Activated naive CD8-positive, alpha-beta T cell treated with anti-CD3 and anti-CD28 coated beads, Interleukin-2, amount 50 U/mL, for 16 hours (primary cell): ENCODE measurements at regions not wholly inside any gene's neighbourhood (a gene's known extent, or its start where the extent isn't known, plus 50 kb on each side); places are given as distances from the start of the nearest gene placed in this dataset.

Experiments
- DNase-seq: peaks from one replicate; pipeline ENCODE4 v3.0.0-alpha.2; 2020; ENCODE audit warnings: low read depth, low spot score

DNA sequence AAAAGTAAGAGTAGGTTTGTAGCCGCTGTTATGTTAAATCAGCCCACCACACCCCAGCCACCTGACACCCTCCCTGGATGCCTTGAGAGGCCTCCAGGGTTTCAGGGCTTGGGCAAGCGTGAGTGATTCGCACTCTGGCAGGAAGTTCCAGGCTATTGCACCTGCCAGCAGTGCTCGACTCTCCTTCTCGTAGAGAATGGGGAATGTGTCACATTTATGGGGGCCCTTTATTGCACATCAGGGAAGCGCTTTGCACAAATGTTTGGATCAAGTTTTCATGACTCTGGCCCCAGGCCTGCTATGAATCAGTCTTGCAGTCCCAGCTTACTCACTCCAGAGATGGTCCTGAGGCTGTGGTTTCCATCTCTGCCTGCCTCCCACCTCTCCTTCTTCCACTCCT is 66.1 kb upstream of the ADRA1B start:
- DNase-seq, result no peak

GRCh38 chr5:159851053-159851452 is 65.2 kb upstream of the ADRA1B start:
- no peak for DNase-seq

DNA sequence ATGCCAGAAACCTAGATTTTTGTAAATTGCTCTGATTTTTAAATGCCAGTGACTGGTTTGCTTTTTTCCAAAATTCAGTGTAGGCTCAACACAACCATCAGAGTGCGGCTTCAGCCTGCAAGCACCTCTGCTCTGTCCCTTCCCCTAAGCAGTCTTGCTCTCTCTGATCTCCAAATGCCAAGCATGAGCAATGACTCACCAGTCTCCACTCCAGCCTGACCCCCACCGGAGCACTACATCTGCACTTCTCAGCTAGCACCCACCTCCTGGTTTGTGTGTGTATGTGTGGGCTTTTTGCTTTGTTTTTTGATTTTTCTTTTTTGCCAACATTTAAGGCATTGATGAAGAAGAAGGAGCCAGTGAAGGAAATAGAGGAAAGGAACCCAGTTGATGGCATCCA is 61.4 kb upstream of the ADRA1B start:
- no peak for DNase-seq

GRCh38 chr5:159855476-159856191 is 60.6 kb upstream of the ADRA1B start:
- no peak for DNase-seq

DNA sequence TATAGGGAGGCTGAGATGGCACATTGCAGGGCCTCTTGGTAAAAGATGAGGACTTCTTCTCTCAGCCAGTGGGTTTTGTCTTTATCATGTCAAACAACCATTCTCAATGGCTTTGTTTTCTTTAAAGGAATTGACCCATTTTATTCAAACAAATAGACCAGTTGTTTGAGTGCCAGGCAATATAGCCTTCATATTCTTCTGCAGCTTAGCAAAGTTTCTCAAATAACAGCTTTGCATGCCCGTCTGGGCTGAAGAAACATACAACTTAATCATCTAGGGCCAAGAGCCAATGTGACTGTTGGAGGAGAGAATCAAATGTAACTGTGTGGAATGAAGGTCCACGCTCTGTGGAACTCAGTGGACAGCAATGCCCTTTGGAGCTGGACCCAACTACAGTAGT is 57.4 kb upstream of the ADRA1B start:
- DNase-seq, result no peak

DNA sequence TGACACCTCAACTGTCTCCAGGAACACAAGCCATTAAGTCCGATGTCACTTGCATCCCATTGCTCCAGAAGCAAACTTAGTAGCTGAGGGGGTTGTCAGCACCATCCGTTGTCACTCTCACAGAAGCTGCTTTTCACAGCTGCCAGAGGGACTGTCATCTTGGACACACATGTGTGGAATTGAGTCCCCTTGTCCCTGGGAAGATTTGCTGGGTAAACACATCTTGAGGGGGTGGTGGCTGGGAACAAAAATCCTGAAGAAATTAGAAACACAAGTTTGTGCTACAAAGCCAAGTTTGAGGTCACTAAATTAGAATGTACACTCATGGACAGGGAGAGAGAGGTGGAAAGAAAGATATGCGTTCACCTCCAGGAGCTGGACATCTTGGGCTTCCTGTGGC is 55.2 kb upstream of the ADRA1B start:
- DNase-seq, result no peak

DNA sequence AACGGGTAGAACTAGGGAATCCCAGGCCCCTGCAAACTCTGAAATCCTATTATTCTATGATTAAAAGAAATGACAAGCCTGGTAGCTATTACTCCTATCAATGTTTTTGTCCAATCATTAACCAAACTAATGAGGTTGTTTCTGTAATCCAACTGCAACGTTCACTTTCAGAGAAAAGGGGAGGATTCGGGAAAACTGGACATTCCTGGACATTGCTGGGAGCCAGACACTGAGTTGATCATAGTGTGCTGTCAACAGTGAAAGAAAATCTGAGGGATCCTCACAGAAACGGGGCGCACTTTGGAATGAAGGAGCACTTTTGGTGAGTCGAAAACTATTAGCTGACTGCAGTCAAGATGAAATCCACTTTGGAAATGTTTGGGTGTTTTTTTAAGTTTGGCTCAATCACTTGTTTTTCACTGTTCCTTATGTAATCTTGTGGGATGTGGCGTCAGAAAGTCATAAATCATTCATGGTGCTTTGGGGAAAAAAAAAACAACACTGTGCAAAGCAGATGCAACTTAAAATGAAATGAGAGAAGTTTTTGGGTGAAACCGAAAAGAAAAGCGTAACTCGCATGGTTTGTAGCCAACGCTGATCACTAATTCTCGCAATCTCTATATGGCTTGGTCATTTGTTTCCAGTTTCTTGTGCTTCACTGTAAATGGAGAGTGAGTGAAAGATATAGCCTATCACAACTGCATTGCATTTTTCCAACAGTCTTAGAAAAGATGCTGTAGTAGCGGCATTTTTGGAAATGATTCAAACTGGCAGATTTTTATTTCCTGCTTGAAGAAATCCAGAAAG is 51.2 kb upstream of the ADRA1B start:
- DNase-seq, result no peak

DNA sequence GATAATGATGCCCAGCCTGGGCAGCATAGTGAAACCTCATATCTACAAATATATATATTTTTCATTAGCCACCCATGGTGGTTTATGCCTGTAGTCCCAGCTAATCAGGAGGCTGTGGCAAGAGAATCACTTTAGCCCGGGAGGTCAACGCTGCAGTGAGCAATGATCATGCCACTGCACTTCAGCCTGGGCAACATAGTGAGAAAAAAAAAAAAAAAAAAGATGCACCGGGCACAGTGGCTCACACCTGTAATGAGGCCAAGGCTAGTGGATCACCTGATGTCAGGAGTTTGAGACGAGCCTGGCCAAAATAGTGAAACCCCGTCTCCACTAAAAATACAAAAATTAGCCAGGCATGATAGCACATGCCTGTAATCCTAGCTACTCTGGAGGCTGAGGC is 50.2 kb upstream of the ADRA1B start:
- no peak for DNase-seq
